HEK293T (cell line): ENCODE measurements at regions not wholly inside any gene's neighbourhood (a gene's known extent, or its start where the extent isn't known, plus 50 kb on each side); places are given as distances from the start of the nearest gene placed in this dataset.

Experiments
- ARNT ChIP-seq: fragments of 450-650 bp; IDR thresholded peaks from 2 replicates; pipeline ENCODE4 v1.6.1; 2017; ENCODE audit warnings: mild to moderate bottlenecking
- BHLHE40 ChIP-seq: fragments of 450-650 bp; IDR thresholded peaks from 2 replicates; pipeline ENCODE4 v1.6.1; 2016; ENCODE audit warnings: mild to moderate bottlenecking, moderate library complexity, borderline replicate concordance
- ELF4 ChIP-seq: fragments of 450-650 bp; IDR thresholded peaks from 2 replicates; pipeline ENCODE4 v1.6.1; 2017; ENCODE audit warnings: antibody characterized with exemption
- FOXA1 ChIP-seq: fragments of 450-650 bp; IDR thresholded peaks from 2 replicates; pipeline ENCODE4 v1.6.1; 2016; ENCODE audit warnings: mild to moderate bottlenecking
- FOXM1 ChIP-seq: fragments of 450-650 bp; IDR thresholded peaks from 2 replicates; pipeline ENCODE4 v1.6.1; 2017; ENCODE audit warnings: mild to moderate bottlenecking, borderline replicate concordance
- HDGF ChIP-seq: fragments of 450-650 bp; IDR thresholded peaks from 2 replicates; pipeline ENCODE4 v1.6.1; 2017; ENCODE audit warnings: antibody characterized with exemption, borderline replicate concordance
- L3MBTL2 ChIP-seq: fragments of 450-650 bp; conservative IDR thresholded peaks from 2 replicates; pipeline ENCODE4 v1.6.1; 2016; ENCODE audit warnings: mild to moderate bottlenecking
- SUZ12 ChIP-seq: fragments of 450-650 bp; IDR thresholded peaks from 2 replicates; pipeline ENCODE4 v1.6.1; 2016; ENCODE audit warnings: mild to moderate bottlenecking
- TARDBP ChIP-seq: fragments of 450-650 bp; IDR thresholded peaks from 2 replicates; pipeline ENCODE4 v1.6.1; 2016
- ZNF384 ChIP-seq: fragments of 450-650 bp; IDR thresholded peaks from 2 replicates; pipeline ENCODE4 v1.6.1; 2016
- TF ChIP-seq, protein P1 (sequence below): fragments of 450-650 bp; IDR thresholded peaks from 2 replicates; pipeline ENCODE4 v1.6.1; 2016

DNA sequence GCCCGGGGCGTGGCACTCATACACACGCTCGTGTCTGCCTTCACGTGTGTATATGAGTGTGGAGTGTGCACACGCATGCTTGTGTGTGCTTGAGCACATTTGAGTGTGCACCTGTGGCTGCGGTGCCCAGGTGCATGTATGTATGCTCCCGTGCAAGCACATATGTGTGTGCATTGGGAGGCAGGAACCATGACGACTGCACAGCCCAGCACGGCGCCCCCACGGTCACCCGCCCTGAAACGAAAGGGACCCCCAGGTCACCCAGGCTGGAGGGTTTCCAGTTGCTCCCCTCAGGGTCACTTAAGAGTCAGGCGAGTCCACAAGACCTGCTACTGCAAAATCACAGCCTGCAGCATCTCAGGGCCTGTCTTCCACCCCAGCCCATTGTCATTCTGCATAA is 94.7 kb downstream of the YTHDF1 start:
- TF ChIP-seq ELF4, result no peak
- TF ChIP-seq, protein P1, sequence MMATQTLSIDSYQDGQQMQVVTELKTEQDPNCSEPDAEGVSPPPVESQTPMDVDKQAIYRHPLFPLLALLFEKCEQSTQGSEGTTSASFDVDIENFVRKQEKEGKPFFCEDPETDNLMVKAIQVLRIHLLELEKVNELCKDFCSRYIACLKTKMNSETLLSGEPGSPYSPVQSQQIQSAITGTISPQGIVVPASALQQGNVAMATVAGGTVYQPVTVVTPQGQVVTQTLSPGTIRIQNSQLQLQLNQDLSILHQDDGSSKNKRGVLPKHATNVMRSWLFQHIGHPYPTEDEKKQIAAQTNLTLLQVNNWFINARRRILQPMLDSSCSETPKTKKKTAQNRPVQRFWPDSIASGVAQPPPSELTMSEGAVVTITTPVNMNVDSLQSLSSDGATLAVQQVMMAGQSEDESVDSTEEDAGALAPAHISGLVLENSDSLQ, result no peak
- no peak for TF ChIP-seq ARNT
- TF ChIP-seq TARDBP, result no peak
- no peak for TF ChIP-seq BHLHE40
- TF ChIP-seq FOXM1, result no peak
- TF ChIP-seq HDGF, result no peak
- TF ChIP-seq L3MBTL2, result no peak
- no peak for TF ChIP-seq SUZ12
- TF ChIP-seq ZNF384, result no peak
- TF ChIP-seq FOXA1, result no peak
